Ishikawa (cell line): ENCODE measurements at regions not wholly inside any gene's neighbourhood (a gene's known extent, or its start where the extent isn't known, plus 50 kb on each side); places are given as distances from the start of the nearest gene placed in this dataset.

Experiments
- CEBPB ChIP-seq: IDR thresholded peaks from 2 replicates; pipeline ENCODE4 v1.6.1; 2012
- CREB1 ChIP-seq: IDR thresholded peaks from 2 replicates; pipeline ENCODE4 v1.6.1; 2012; ENCODE audit warnings: low read depth
- EGR1 ChIP-seq: IDR thresholded peaks from 2 replicates; pipeline ENCODE4 v1.6.1; 2012
- EP300 ChIP-seq: IDR thresholded peaks from 2 replicates; pipeline ENCODE4 v1.6.1; 2012; ENCODE audit warnings: borderline replicate concordance
- FOXM1 ChIP-seq: IDR thresholded peaks from 2 replicates; pipeline ENCODE4 v1.6.1; 2012; ENCODE audit warnings: low read depth, borderline replicate concordance
- MAX ChIP-seq: IDR thresholded peaks from 2 replicates; pipeline ENCODE4 v1.6.1; 2012
- NFIC ChIP-seq: IDR thresholded peaks from 2 replicates; pipeline ENCODE4 v1.6.1; 2012
- RAD21 ChIP-seq: IDR thresholded peaks from 2 replicates; pipeline ENCODE4 v1.6.1; 2012; ENCODE audit warnings: low read depth
- REST ChIP-seq: IDR thresholded peaks from 2 replicates; pipeline ENCODE4 v1.6.1; 2012; ENCODE audit warnings: low read depth, mild to moderate bottlenecking
- TAF1 ChIP-seq: IDR thresholded peaks from 2 replicates; pipeline ENCODE4 v1.6.1; 2012; ENCODE audit warnings: low read depth, mild to moderate bottlenecking
- TCF12 ChIP-seq: IDR thresholded peaks from 2 replicates; pipeline ENCODE4 v1.6.1; 2012; ENCODE audit warnings: low read depth
- TEAD4 ChIP-seq: IDR thresholded peaks from 2 replicates; pipeline ENCODE4 v1.6.1; 2012
- USF1 ChIP-seq: IDR thresholded peaks from 2 replicates; pipeline ENCODE4 v1.6.1; 2012
- YY1 ChIP-seq: IDR thresholded peaks from 2 replicates; pipeline ENCODE4 v1.6.1; 2012; ENCODE audit warnings: low read depth
- ZBTB7A ChIP-seq: IDR thresholded peaks from 2 replicates; pipeline ENCODE4 v1.6.1; 2012; ENCODE audit warnings: low read depth

- TF ChIP-seq EP300 (no peak), EGR1 (no peak), REST (no peak), USF1 (no peak), CEBPB (no peak), YY1 (no peak), MAX (no peak), TAF1 (no peak), TEAD4 (no peak), RAD21 (no peak), NFIC (no peak), FOXM1 (no peak), CREB1 (no peak), TCF12 (no peak), ZBTB7A (no peak)
Measured at GRCh38 chr7:25926451-25926850, 225.5 kb upstream of the NFE2L3 start.

GRCh38 chr7:25926891-25927625 lies 224.9 kb upstream of the NFE2L3 start:
- TF ChIP-seq RAD21 (no peak), REST (no peak), NFIC (no peak)

GRCh38 chr7:25927626-25927978 lies 224.4 kb upstream of the NFE2L3 start:
- TF ChIP-seq CEBPB (no peak), EGR1 (no peak), TEAD4 (no peak), RAD21 (no peak)

GRCh38 chr7:25928549-25929330 lies 223.3 kb upstream of the NFE2L3 start:
- TF ChIP-seq MAX = no peak
- no peak for TF ChIP-seq NFIC
- TF ChIP-seq ZBTB7A = no peak
- TF ChIP-seq REST = no peak
- TF ChIP-seq CEBPB = no peak
- TF ChIP-seq TAF1 = no peak
- TF ChIP-seq YY1 = no peak
- TF ChIP-seq EGR1 = no peak
- TF ChIP-seq EP300 = no peak

GRCh38 chr7:25929448-25929847 lies 222.6 kb upstream of the NFE2L3 start:
- TF ChIP-seq RAD21 (no peak), REST (no peak), YY1 (no peak), NFIC (no peak)
